ENCODE measurements at regions not wholly inside any gene's neighbourhood (a gene's known extent, or its start where the extent isn't known, plus 50 kb on each side); places are given as distances from the start of the nearest gene placed in this dataset.

DNA sequence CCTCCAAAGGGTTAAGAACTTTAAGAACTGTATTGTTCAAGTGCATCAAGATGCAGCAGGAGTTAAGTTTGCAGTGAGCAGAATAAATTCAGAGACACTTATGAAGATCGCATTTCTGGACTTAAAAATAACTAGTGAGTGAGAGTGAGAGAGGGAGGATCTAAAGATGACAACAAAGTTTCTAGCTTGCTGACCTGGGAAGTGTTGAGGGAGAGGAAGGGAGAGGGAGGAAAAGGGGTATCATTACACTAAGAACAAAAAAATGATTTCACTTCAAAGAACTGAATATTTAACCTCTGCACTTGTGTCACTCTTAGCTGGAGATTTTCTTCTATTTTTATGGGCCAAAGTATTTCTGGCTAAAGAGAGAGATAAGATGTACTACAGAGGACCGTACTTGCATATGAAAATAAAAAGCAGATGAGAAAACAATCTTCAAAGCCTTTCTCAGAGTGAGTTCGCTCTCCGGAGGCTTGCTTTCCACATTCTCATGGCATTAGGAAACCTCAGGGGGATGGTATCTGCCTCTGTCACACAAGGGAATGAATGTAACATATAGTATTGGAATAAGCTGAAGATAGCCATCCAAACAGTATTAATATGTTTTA, 91.4 kb upstream of the TJP1 start:
- no peak for DNase-seq

DNA sequence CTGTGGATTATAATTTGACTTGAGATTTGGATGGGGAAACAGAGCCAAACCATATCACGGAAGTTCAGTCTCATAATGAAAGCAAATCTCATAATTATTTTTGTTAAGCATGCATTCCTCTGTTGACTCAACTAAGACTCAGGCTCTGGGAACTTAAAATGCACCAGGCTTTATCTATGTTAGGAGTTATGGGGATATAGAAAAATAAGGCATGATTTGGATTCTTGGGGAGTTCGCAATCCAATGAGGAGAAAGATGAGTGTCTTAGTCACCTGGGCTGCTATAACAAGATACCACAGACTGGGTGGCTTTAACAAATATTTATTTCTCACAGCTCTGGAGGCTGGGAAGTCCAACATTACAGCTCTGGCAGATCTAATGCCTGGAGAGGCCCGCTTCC, 89.4 kb upstream of the TJP1 start:
- no peak for DNase-seq

DNA sequence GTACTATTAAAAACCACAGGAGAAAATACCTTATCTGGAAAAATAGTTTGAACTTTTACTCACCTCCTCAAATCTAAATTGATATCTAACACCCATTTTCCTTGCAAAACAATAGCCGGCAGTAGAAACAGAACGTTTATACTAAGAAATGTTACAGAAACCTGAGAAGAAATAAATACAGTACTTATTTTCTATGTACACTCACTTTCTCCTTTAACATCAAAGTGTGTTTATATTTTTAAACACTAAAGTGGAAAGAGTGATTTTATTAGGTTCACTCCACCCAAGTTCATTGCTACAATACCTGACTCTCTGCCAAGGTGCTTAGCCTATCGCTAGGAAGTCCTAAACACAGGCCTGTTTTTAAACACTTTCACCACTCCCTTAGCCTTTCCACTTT, 87.8 kb upstream of the TJP1 start:
- DNase-seq = no peak

DNA sequence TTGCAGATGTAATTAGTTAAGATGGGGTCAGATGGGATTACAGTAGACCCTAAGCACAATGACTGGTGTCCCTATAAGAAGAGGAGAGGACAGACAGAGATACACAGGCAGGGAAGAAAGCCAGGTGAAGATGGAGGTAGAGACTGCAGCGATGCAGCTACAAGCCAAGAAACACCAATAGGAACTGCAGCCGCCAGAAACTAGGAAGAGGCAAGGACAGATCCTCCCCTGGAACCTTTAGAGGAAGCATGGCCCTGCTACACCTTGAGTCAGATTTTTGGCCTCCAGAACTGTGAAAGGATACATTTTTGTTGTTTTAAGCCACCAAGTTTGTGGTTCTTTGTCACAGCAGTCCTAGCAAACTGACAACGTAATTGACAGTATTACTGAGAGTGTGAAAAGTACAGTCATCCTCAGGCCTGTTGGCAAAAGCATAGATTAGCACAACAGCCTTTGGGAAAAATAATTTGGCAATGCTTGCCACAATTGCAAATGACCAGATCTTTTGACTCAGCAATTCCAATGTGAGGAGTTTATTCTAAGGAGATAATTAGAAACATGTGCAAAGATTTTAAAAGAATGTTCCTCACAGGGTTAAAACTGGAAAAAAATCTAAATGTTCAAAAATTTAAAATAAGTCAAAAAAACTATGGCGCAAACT, 82.6 kb upstream of the TJP1 start:
- DNase-seq = no peak

DNA sequence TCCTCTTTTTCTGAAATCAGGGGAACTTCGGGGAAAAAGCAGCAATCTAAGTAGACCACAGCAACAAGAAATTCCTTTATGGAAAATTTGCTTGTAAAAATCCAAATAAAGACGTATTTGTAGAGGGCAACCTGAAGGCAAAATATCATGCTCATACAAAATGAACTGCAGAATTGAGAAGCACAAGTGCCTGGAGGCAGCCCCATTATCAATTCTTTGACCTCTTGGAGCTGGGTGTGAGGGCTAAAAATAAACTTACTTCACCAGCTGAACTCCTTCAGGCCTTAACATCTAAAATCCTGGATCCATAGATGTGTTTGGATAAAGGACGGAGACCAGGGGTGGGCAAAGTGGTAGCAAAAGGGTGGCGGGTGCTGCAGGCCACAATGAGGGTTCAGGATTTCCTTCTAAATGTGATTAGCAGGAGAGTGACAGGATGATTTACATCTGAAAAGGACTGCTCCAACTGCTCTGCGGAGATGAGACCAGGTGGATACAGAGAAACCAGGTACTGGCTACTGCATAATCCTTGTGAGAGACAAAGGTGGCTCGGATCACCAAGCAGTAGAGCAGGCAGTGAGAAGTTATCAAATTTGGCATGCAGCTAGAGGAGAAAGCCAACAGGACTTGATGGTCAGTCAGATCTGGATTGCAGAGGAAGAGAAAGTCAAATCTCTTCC, 81.7 kb upstream of the TJP1 start:
- no peak for DNase-seq

DNA sequence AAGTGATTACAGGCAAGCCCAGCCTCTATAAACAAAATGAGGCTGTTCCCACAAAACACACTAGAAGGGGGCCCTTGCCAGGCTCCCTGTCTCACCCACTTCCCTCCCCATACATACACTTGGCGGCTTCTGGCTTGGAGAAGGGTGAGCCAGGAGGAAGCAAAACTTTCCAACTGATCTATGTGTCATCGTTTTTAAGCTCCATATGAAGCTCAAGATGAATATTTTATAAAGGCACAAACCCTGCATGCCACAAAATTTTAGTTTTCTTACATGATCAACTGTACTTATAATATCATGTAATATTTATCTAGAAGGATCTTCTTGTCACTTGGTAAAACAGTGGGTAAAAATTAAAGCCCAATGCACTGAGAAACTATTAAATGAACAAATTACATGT, 80.8 kb upstream of the TJP1 start:
- no peak for DNase-seq

DNA sequence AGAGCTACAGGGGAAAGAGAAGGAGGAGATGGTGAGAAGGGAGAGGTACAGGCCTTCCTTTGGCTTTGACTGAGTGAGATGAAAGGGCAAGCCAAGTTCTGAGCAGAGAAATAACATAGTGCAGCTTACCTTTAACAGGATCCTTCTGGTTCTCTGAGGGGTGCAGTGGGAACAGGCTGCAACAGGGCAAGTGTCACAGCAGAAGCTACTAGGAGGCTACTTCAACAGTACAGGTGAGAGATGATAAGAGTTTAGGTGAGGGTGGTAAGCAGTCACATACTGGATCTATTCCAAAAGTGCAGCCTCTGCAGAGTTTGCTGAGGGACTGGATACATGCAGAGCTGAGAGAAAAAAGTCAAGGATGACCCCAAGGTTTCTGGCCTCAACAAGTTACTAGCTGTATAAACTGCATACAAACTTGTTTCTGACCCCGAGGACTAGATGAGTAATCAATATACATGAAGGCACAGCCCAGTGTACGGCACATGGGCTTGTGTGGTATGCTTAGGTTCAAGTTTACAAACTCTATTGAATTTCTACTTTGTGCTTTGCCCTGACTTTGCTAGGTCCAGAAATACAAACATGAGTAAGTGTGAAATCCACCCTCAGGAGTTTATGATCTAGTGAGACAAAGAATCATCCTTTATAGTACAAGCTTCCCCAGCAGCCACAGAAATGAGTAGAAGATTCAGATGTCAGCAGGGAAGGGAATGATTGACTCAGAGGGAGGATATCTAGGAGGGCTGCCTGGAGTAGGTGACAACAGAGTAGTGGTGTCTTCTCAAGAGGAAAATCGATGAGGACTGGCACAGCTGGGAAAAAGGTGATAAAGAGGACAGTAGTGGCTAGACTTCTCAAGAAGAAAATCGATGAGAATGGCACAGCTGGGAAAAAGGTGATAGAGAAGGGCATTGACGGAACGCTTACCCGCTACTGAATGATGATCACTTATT, 78.2 kb upstream of the TJP1 start:
- no peak for DNase-seq

DNA sequence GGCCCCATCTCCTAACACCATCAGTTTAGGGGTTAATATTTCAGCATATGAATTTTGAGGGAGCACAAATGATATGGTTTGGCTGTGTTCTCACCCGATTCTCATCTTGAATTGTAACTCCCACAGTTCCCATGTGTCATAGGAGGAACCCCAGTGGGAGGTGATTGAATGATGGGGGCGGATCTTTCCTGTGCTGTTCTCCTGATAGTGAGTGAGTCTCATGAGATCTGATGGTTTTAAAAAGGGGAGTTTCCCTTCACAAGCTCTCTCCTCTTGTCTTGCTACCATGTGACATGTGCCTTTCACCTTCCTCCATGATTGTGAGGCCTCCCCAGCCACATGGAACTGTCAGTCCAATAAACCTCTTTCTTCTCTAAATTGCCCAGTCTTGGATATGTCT, 73.8 kb upstream of the TJP1 start:
- no peak for DNase-seq

DNA sequence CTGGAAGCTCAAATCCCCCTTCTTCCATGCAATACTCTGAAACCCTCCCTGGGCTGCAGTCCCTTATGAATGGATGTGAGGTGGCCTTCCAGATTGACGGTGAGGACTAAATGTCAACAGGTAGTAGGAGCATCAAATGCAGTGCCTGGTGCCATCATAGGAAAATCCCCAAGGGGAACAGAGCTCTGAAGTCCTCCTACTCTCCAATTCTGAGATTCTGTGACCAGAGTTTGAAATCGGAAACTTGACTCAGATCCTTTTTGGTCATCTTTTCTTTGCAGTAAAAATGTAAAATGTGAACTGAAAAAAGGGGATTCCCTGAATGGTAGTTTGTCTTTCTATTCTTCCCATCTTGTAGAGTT, 68.8 kb upstream of the TJP1 start:
- no peak for DNase-seq

DNA sequence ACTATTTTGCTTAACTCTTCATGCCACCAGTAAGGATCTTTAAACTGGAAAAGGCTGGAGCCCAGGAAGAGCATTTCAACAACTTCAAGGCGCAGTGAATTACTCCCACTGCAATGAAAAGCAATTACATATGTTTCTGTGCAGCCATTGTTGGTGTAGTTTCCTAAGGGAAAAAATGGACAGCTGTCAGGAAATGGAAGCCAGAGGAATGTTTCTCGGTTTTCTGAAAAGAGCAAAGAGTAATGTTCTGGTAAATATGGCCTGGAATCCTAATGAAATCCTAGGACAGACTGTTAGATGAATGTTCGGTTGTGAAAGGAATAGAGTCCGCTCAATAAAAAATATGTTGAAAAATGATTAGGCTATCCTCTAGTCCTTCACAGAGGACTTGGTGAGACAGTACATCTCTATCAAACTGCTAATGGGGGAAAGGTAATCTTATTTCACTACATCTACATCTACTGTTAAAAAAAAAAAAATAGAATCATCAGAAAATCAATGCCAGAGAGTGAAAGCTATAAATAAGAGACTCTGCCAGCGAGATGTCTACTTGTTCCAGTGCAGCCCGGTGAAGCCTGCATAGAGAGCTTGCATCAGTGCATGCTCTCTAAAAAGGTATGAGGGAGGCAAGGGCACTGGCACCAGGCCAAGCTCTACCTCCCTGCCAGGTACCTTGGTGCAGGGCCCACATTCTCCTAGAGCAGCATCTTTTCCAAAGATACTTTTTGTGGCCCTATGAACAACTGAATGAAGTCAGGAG, 68.2 kb upstream of the TJP1 start:
- no peak for DNase-seq

DNA sequence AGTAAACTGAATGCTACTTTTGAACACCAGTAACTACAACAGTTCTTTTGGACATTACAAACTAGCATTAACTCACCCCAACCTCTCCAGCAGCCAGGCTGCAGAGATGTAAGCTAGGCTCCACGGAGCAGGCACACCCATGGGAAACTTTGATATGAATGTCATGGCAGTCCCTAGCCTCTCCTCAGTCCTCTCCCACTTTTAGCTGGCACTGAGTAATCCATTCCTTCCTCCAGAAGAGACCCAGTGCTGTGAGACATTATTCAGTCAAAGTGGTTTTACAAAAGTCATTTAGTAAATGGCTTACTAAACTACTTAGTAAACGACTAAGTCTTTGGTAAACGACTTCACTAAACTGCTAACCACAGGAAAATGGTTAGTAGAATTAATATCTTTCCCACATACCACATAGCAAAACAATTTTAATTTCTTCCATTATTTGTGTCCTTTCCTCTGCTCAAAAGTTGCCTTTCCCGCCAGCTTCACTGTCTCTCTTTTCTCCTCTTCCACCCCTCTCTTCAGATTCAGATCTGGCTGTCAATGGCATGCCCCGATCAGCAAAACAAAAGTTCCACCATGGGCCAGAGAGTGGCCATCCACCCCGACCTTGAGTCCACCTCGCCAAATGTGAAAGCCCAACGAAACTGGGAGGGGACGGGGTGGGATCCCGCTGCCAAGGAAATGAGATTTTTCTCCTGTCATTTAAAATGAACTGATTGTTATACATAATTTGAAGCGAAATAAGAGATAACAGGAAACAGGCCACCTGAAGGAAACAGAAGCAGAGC, 67.5 kb upstream of the TJP1 start:
- no peak for DNase-seq

DNA sequence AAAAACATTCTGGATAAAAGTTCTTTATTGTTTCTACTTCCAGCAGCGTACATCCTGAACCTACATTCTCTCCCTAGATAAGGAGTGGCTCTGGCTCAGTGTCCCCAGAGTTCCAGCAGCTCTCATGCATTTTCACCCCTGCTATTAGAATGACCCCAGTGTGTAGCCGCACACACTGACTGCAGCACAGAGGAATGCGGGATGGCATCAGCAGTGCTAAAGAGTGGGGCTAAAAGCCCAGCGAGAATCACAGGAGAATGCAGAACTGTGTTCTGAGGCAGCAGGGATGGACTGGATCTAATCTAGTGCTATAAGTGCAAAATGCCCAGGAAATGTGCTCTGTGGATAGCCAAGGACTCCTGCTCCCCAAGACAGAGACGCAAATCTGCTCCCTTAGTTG, 66.4 kb upstream of the TJP1 start:
- no peak for DNase-seq

DNA sequence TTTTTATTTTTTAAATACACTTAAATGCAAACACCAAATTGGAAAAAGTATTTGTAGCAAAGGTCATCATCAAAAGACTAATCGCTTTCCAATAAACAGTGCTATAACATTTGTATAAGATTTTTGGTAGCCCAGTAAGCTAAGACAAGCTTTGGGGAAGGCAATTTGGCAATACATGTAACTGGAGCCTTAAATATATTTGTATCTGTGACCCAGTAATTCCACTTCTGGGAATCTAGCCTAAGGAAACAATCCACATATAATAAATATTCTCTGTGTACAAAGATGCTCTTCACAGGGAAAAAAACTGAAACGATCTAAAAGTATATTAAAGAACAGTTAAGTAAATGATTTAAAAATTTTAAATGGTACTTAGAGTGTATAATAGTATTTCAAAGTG, 65.5 kb upstream of the TJP1 start:
- no peak for DNase-seq

DNA sequence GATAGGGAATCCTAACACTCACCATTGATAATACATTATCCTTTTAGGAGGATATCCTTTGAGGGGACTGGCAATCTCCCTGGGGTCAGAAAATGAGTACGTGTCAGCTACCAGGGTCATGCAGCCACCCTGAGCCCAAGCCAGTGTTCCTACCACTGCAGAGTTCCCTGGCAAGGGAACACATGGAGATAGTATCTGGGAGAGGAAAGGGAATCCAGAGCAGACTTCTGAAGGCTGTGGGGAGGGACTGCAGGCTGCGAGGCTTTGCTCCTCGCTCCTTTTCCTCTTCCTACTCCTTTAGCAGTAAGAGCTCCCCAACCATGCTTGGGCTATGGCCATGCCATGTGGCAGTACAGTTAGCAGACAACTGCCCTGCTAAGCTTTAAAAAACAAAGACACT, 62.9 kb upstream of the TJP1 start:
- DNase-seq = no peak

DNA sequence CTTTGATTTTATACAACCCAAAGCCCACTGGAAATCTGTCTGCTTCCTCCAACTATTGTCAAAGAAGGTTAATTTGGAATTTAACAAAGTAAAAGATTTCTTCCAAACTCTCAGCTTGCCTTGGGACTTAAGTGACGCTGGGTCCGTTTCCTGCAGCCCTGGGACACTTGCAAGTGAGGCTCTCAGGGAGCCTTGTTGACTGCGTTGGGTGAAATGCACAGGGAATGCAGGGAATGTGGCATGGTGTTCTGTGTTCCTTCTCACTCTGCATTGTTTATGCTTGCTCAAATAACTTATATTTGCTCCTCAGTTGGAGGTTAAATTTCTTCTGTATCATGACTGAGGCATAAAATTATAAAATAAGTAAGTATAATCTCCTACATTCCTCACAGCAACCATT, 60.9 kb upstream of the TJP1 start:
- DNase-seq = no peak

DNA sequence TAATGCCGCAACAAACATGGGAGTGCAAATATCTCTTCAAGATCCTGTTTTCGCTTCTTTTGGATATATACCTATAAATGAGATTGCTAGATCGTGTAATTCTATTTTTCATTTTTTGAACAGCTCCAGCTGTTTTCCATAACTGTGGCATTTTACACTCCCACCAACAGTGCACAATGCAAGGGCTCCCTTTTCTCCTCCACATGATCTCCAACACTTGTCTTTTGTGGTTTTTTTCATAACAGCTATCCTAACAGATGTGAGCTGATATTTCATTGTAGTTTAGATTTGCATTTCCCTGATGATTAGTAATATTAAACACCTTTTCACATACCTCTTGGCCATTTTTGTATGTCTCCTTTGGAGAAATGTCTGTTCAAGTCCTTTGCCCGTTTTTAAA, 58.6 kb upstream of the TJP1 start:
- DNase-seq = no peak

DNA sequence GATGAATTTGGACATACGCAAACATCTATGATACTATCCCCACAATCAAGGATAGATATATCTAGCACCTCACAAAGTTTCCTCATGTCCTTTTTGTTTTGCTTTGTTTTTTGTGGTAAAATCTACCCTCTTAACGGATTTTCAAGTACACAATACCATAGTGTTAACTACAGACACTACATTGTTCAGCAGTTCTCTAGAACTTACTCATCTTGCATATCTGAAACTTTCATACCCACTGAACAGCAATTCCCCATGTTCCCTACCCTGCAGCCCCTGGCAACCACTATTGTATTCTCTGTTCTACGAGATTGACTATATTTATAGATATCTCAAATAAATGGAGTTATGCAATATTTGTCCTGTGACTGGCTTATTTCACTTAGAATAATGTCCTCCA, 58.1 kb upstream of the TJP1 start:
- DNase-seq = no peak

DNA sequence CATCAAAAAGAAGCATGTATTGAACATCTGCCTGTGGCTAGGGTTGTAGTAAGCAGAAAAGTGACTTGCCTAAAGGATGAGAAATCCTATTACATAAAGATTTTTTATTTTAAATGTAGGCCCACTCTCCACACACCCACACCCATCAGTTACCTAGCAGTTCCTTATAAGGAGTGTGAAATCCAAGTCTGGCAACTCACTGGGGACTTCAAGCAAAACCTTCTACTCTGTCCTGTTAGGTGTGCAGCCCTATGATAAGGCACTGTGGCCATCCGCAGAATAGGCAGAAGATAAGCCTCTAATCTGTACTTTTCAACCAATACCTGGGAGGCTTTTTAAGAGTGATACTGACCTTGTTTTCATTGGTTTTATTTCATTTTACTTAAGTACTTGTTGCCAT, 52.7 kb upstream of the TJP1 start:
- no peak for DNase-seq

DNA sequence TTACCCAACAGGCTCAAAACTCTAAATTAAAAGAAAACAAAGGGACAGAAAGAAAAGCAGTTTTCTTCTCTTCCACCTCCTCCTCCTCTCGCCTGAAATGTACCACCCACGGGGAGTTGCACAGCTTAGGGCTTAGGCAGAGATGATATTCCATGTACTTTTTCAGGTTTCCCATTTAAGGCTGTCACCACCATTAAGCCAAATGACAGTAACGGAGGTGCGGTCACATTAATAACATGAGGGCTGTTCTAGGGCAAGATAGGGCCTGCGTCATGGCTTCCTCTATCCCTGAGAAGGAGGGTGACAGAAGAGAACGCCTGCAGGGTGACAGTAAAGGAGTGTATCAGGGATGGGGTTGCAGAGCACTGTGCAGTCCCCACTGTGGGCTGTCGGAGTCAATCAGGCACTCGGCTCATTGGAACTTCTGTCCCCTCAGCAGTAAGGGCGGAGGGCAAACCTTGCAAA, 51.7 kb upstream of the TJP1 start:
- no peak for DNase-seq

DNA sequence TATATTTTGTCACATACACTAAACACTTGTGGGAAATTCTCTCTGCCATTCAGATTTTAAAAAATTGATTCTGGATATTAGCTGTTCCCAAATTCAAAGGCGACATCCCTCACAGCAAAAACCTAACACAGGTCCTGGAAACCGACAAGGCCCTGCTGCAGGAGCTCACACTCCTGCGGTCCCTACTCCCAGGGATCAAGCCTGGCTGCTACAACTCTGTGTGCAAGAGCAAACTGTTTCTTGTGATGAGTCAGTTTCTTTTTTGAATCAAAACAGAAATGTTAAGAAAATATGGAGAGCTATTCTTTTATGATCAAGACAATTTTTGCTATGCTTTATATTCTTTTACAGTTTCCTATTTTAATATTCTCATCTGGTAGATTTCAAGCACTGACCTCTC, 51.0 kb upstream of the TJP1 start:
- no peak for DNase-seq

DNA sequence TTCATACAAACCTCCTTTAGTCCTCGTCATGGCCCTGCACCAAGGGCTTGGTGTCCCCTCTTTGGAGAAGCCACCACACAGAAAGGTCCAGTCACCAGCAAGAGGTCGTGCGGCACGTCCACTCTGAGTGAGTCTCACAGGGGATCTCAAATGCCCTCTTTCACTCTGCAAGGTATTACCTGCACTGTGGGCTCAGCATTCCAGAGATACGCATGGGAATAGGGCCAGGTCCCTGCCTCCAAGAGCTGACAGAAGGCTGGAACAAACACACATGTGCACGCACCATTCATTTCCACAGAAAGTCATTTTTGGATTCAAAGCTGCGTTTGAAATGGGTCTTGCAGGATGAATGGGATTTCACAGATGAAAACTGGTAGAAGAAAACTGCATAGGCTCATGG, 50.4 kb upstream of the TJP1 start:
- DNase-seq = no peak
